ENCODE measurements at regions not wholly inside any gene's neighbourhood (a gene's known extent, or its start where the extent isn't known, plus 50 kb on each side); places are given as distances from the start of the nearest gene placed in this dataset.

DNA sequence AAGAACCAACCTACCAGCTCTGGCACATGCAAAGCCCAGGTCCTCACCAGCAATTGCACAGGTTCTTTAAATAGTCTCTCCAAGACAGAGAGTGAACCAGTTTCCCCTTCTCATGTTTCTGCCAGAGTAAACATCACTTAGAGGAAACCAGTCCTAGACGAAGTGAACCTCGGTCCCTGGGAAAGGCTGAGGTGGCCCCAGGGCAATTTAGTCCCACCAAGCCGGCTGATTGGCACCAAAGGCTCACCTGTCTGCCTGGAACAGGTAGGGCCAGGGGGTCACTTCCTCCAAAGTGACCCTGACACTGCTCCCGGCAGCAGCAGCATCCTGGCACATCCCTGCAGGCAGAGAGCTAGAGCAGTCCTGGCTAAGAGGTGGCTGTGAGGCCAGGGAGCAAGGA, 122.9 kb upstream of the ZNF507 start:
- H3K4me1 Mint-ChIP-seq (ENCODE audit: low read depth in 2 of 2): peaks cover 6 to 9% of the 10 kb centered on the region in 2 donors
- no peak for DNase-seq (ENCODE audit: low spot score)
- no peak overlapping the region for H3K27ac Mint-ChIP-seq
- no peaks in the 10 kb centered on the region for H3K36me3 Mint-ChIP-seq
- H3K9me3 Mint-ChIP-seq: no peaks in the 10 kb centered on the region
- H3K4me3 Mint-ChIP-seq: no peak overlapping the region
- peaks cover 19 to 53% of the 10 kb centered on the region in 2 donors for H3K27me3 Mint-ChIP-seq
- ATAC-seq: no peak

GRCh38 chr19:32223106-32223505, 122.3 kb upstream of the ZNF507 start:
- H3K27ac Mint-ChIP-seq: no peak overlapping the region
- no peaks in the 10 kb centered on the region for H3K36me3 Mint-ChIP-seq
- no peak for DNase-seq (ENCODE audit: low spot score)
- no peak overlapping the region for H3K4me3 Mint-ChIP-seq
- peaks cover 19 to 53% of the 10 kb centered on the region in 2 donors for H3K27me3 Mint-ChIP-seq
- H3K9me3 Mint-ChIP-seq: no peaks in the 10 kb centered on the region
- no peak for ATAC-seq
- peaks cover 6 to 9% of the 10 kb centered on the region in 2 donors for H3K4me1 Mint-ChIP-seq (ENCODE audit: low read depth in 2 of 2)

DNA sequence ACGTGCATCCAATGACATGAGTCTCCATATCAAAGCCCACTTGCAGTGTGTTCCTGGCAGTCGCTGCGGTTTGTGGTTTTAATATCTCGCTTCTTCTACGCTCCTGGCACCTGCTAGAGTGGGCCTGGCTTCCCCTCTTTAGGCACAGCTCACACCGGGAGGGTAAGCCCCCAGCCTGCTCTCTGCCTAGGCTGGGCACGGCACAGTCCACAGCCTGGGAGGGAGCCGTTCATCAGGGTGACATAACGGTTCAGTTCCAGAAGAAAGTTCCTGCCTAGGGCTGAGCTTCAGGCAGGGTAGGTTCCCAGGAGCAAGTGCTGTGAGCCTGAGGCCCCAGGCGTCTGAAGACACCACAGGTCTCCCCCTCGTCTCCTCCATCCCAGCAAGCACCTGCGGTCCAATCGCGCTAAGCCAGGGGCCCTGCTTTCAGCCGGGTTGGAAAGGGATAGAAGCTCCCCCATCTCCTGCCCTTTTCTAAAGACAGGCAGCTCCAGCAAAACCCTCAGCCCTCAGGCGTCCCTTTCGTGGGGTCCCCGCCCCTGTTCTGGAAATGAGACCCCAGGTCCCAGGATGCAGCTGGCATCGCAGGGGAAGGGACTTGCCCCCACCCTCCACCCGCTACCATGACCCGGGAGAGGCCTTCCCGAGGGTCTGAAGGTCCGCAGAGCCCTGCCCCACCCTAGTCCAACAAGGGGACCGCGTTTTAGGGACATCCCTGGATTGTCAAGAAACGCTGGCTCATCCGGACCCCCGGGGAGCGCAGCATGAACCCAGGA, 121.6 kb upstream of the ZNF507 start:
- ATAC-seq (peak in 1 of 2 donors; percentile 17), DNase-seq (ENCODE audit: low spot score) (no peak)
- no peak overlapping the region for H3K27ac Mint-ChIP-seq
- H3K9me3 Mint-ChIP-seq: no peaks in the 10 kb centered on the region
- H3K4me3 Mint-ChIP-seq: no peak overlapping the region
- no peaks in the 10 kb centered on the region for H3K36me3 Mint-ChIP-seq
- H3K27me3 Mint-ChIP-seq: peaks cover 16 to 50% of the 10 kb centered on the region in 2 donors
- peaks cover 6 to 9% of the 10 kb centered on the region in 2 donors for H3K4me1 Mint-ChIP-seq (ENCODE audit: low read depth in 2 of 2)

- DNase-seq (ENCODE audit: low spot score): peak; percentile 68
- Mint-ChIP-seq H3K4me3 (peak overlapping the region; percentile 59), H3K27me3 (peaks cover 16 to 43% of the 10 kb centered on the region in 2 donors), H3K9me3 (no peaks in the 10 kb centered on the region), H3K4me1 (ENCODE audit: low read depth in 2 of 2) (peaks cover 6 to 9% of the 10 kb centered on the region in 2 donors), H3K36me3 (no peaks in the 10 kb centered on the region), H3K27ac (no peak overlapping the region)
- ATAC-seq: peak; percentile 87 to 89
Measured at GRCh38 chr19:32224371-32225244, 120.8 kb upstream of the ZNF507 start.

DNA sequence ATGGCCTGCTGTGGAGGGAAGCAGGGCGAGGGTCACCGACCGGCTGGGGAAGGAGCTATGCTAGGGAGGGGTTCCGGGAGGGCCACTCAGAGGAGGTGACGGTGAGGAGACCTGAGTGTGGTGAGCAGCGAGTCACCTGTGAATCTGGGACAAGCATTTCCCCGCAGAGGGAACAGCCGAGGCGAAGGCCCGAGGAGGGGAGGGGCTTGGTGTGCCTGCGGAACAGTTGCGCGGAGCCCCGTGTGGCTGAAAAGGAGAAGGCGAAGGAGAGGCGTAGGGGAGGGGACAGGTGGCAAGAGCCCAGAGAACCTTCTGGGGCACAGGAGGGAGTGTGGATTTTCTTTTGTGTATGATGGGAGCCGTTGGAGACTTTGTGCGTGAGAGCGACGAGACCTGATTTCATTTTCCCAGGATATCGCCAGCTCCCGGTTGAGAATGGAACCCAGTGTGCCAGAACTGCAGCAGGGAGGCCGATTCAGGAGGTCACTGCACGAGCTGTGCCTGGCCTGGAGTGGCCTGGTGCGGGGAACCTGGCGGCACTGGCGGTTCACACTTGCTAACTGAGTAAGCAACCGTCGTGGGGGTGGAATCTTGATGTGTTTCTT, 117.7 kb upstream of the ZNF507 start:
- Mint-ChIP-seq H3K27me3 (peaks cover 8 to 30% of the 10 kb centered on the region in 2 donors), H3K4me1 (ENCODE audit: low read depth in 2 of 2) (peaks cover 6 to 7% of the 10 kb centered on the region in 2 donors)

DNA sequence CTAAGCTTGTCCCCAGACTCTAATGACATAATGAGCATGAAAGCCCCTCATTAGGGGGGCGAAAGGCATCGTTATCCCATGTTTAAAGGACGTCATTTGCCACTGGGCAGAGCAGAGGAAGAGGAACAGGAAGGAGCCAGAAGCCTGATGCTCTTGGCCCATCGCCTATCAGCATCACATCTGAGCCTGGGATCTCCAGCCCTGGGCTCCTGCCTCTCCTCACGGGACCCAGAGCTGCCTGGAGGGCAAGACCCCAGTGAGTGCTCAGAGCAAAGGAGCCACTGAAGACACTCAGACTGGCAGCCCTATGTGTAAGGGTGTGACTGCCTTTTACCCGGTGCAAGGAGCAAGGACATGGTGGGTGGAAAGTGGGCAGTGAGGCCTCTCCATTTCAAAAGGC, 115.0 kb upstream of the ZNF507 start:
- DNase-seq (ENCODE audit: low spot score): no peak
- no peak for ATAC-seq
- peaks cover 0 to 12% of the 10 kb centered on the region in 2 donors for H3K27me3 Mint-ChIP-seq
- H3K27ac Mint-ChIP-seq: no peak overlapping the region
- no peaks in the 10 kb centered on the region for H3K9me3 Mint-ChIP-seq
- H3K4me3 Mint-ChIP-seq: no peak overlapping the region
- no peaks in the 10 kb centered on the region for H3K4me1 Mint-ChIP-seq (ENCODE audit: low read depth in 2 of 2)
- no peaks in the 10 kb centered on the region for H3K36me3 Mint-ChIP-seq

More for the DNA sequence above, 117.7 kb upstream of the ZNF507 start:
- no peaks in the 10 kb centered on the region for H3K36me3 Mint-ChIP-seq
- DNase-seq (ENCODE audit: low spot score): no peak
- no peak overlapping the region for H3K27ac Mint-ChIP-seq
- no peak for ATAC-seq
- no peak overlapping the region for H3K4me3 Mint-ChIP-seq
- H3K9me3 Mint-ChIP-seq: no peaks in the 10 kb centered on the region

DNA sequence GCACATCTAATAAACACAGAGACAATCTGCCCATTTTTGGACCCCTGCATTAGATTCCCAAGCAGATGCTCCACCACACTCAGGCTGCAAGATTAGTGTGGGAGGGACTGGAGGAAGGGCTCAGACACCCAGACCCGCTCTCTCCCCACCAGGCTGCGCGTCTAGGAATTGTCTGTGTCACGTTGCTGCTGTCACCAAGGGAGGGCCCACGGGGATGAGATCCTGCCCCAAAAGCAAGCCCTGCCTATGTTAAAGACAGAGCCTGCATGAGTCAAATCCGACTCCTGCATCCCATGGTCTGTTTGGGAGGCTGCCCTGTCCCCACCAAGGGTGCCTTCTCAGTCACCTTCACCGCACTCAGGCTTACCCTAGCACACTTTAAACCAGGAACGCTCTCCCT, 114.4 kb upstream of the ZNF507 start:
- H3K4me1 Mint-ChIP-seq (ENCODE audit: low read depth in 2 of 2): no peaks in the 10 kb centered on the region
- no peaks in the 10 kb centered on the region for H3K36me3 Mint-ChIP-seq
- H3K27ac Mint-ChIP-seq: no peak overlapping the region
- ATAC-seq (no peak), DNase-seq (ENCODE audit: low spot score) (no peak)
- H3K9me3 Mint-ChIP-seq: no peaks in the 10 kb centered on the region
- peaks cover 4 to 9% of the 10 kb centered on the region in 2 donors for H3K27me3 Mint-ChIP-seq
- H3K4me3 Mint-ChIP-seq: no peak overlapping the region

DNA sequence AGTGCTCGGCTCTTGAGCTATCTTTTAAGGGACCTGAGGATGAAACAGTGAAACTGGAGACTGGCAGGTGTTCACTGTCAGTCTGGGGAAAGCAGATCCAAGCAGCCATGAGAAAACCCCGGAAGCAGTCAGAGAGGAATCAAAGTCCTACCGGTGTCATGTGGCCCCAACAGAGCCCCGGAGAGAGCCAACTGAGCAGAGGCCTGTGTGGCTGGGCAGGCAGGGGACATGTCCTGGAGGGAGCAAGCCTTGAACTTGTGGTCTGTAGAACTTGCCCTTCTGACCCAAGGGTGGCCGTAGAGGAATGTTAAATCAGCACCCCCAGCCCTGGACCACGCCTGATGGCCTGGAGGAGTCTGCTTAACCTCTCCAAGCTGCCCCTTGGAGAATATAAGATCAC, 113.7 kb upstream of the ZNF507 start:
- Mint-ChIP-seq H3K9me3 (no peaks in the 10 kb centered on the region), H3K4me1 (ENCODE audit: low read depth in 2 of 2) (no peaks in the 10 kb centered on the region), H3K36me3 (no peaks in the 10 kb centered on the region), H3K4me3 (no peak overlapping the region), H3K27ac (no peak overlapping the region), H3K27me3 (peaks cover 4 to 6% of the 10 kb centered on the region in 2 donors)
- ATAC-seq (no peak), DNase-seq (ENCODE audit: low spot score) (no peak)

DNA sequence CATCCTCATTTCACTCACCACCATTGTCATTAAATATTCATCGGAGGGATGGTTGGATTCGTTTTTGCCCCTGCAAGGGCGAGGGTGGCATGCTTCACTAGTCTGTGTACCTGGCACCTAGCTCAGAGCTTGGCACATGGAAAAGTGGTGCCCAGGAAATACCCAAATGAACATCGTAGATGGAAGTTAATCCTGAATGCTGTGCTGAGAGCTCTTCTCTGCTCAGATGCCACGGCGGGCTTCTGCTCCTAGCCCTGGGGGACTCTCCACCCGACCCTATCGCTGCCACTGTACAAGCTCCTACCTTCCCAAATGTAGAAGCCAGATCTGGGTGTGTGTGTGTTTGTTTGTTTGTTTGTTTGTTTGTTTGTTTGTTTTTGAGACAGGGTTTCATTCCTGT, 113.0 kb upstream of the ZNF507 start:
- H3K36me3 Mint-ChIP-seq: no peaks in the 10 kb centered on the region
- no peak overlapping the region for H3K27ac Mint-ChIP-seq
- no peaks in the 10 kb centered on the region for H3K9me3 Mint-ChIP-seq
- H3K4me1 Mint-ChIP-seq (ENCODE audit: low read depth in 2 of 2): no peaks in the 10 kb centered on the region
- H3K27me3 Mint-ChIP-seq: peaks cover 6 to 9% of the 10 kb centered on the region in 2 donors
- ATAC-seq (no peak), DNase-seq (ENCODE audit: low spot score) (no peak)
- no peak overlapping the region for H3K4me3 Mint-ChIP-seq

DNA sequence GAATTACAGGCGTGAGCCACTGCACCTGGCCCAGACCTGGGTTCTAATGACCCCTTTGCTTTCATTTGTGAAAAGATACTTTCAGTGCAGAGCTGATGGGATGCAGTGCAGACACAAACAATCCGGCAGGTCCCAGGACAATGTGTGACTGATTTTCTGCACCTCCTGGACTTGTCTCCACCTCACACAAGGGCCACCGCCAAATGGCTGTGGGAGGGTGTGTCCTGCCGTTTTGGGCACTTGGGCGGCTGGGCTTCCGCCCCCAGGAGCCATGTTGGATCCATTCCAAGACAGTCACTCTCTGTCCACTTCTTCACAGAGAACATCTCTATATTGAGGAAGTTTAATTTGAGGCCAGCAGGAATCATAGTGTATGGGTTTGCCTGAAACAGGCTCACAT, 112.3 kb upstream of the ZNF507 start:
- no peak for ATAC-seq
- Mint-ChIP-seq H3K4me1 (ENCODE audit: low read depth in 2 of 2) (no peaks in the 10 kb centered on the region), H3K27me3 (peaks cover 6 to 9% of the 10 kb centered on the region in 2 donors), H3K36me3 (no peaks in the 10 kb centered on the region), H3K9me3 (no peaks in the 10 kb centered on the region), H3K4me3 (no peak overlapping the region), H3K27ac (no peak overlapping the region)
- no peak for DNase-seq (ENCODE audit: low spot score)

DNA sequence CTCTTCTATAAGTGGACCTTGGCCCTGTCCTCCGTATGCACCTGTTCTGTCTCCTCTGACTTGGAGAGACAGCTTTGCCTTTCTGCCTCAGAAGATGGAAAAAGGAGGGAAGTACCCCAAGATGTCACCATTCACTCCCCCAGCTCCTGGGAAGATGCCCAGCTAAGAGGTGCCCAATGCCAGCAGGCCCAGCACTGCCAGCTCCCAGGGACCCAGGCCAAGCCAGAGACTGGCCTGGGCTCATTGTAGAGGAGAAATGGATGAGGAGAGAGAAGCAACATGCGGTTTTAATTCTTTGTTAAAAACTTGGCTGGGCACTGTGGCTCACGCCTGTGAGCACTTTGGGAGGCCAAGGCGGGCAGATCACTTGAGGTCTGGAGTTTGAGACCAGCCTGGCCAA, 111.5 kb upstream of the ZNF507 start:
- H3K36me3 Mint-ChIP-seq: no peaks in the 10 kb centered on the region
- no peaks in the 10 kb centered on the region for H3K9me3 Mint-ChIP-seq
- ATAC-seq (no peak), DNase-seq (ENCODE audit: low spot score) (no peak)
- peaks cover 6 to 9% of the 10 kb centered on the region in 2 donors for H3K27me3 Mint-ChIP-seq
- no peak overlapping the region for H3K27ac Mint-ChIP-seq
- no peak overlapping the region for H3K4me3 Mint-ChIP-seq
- H3K4me1 Mint-ChIP-seq (ENCODE audit: low read depth in 2 of 2): no peaks in the 10 kb centered on the region

- DNase-seq (ENCODE audit: low spot score): no peak
- H3K4me3 Mint-ChIP-seq: no peak overlapping the region
- no peak overlapping the region for H3K27ac Mint-ChIP-seq
- no peaks in the 10 kb centered on the region for H3K9me3 Mint-ChIP-seq
- H3K27me3 Mint-ChIP-seq: peaks cover 6 to 9% of the 10 kb centered on the region in 2 donors
- no peak for ATAC-seq
- no peaks in the 10 kb centered on the region for H3K4me1 Mint-ChIP-seq (ENCODE audit: low read depth in 2 of 2)
- H3K36me3 Mint-ChIP-seq: no peaks in the 10 kb centered on the region
Measured at GRCh38 chr19:32234663-32235217, 110.7 kb upstream of the ZNF507 start.

DNA sequence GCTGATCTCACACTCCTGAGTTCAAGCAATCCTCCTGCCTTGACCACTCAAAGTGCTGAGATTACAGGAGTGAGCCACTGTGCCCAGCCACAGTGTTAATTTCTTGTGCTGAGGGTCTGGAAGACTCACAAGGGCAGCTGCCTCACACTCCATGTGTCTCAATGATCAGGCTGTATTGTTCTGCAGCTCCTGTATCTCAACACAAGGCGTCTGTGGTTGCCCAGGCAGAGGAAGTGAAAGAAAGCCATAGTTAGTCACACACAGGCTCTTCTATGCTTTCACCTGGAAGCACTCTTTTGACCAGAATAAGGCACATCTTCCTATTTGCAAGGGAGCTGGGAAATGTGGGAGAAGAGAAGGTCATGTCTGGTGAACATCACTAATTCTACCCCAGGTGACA, 107.3 kb upstream of the ZNF507 start:
- H3K9me3 Mint-ChIP-seq: no peaks in the 10 kb centered on the region
- no peak overlapping the region for H3K27ac Mint-ChIP-seq
- H3K27me3 Mint-ChIP-seq: peaks cover 6 to 12% of the 10 kb centered on the region in 2 donors
- no peak for DNase-seq (ENCODE audit: low spot score)
- H3K4me1 Mint-ChIP-seq (ENCODE audit: low read depth in 2 of 2): no peaks in the 10 kb centered on the region
- peak; percentile 26 to 33 for ATAC-seq
- H3K36me3 Mint-ChIP-seq: no peaks in the 10 kb centered on the region
- H3K4me3 Mint-ChIP-seq: no peak overlapping the region

All from natural killer cell treated with Interleukin-12 subunit alpha and Interleukin-12 subunit beta and Interleukin-15 and Interleukin-18, amount 100 ng/mL, for 72 hours (primary cell).